Endodermal cell (in vitro differentiated cells): ENCODE measurements at regions not wholly inside any gene's neighbourhood (a gene's known extent, or its start where the extent isn't known, plus 50 kb on each side); places are given as distances from the start of the nearest gene placed in this dataset.

ENCODE experiments used
- DNase-seq: peaks from one replicate; pipeline ENCODE4 v3.0.0-alpha.2; 2017
- H3K27ac ChIP-seq: 2 replicates; pipeline ENCODE4 v1.5.1; 2013; ENCODE audit warnings: mild to moderate bottlenecking, low read depth, low read length, moderate library complexity
- H3K27me3 ChIP-seq: 2 replicates; pipeline ENCODE4 v1.6.1; 2013; ENCODE audit warnings: mild to moderate bottlenecking, low read length, moderate library complexity; ENCODE audit not compliant: insufficient read depth, control insufficient read depth, poor library complexity, severe bottlenecking
- H3K36me3 ChIP-seq: 2 replicates; pipeline ENCODE4 v1.7.0; 2013; ENCODE audit warnings: mild to moderate bottlenecking, low read length, moderate library complexity; ENCODE audit not compliant: control insufficient read depth, insufficient read depth
- H3K4me1 ChIP-seq: one replicate; pipeline ENCODE4 v1.7.0; 2013; ENCODE audit warnings: low read length; ENCODE audit not compliant: control insufficient read depth, insufficient read depth
- H3K4me3 ChIP-seq: 2 replicates; pipeline ENCODE4 v1.5.1; 2013; ENCODE audit warnings: mild to moderate bottlenecking, low read length, moderate library complexity
- H3K9ac ChIP-seq: 2 replicates; pipeline ENCODE4 v1.6.1; 2013; ENCODE audit warnings: mild to moderate bottlenecking, low read length, moderate library complexity; ENCODE audit not compliant: poor library complexity, severe bottlenecking; ENCODE audit errors: extremely low read depth
- H3K9me3 ChIP-seq: 2 replicates; pipeline ENCODE4 v1.6.1; 2013; ENCODE audit warnings: mild to moderate bottlenecking, low read length, moderate library complexity; ENCODE audit not compliant: control insufficient read depth
- H3K27ac Mint-ChIP-seq: 2 replicates; pipeline ENCODE4 v1.8.0; 2020; ENCODE audit warnings: mixed read lengths
- H3K27me3 Mint-ChIP-seq: 2 replicates; pipeline ENCODE4 v1.8.0; 2021; ENCODE audit warnings: mild to moderate bottlenecking, mixed read lengths; ENCODE audit not compliant: insufficient read depth
- H3K36me3 Mint-ChIP-seq: 2 replicates; pipeline ENCODE4 v1.8.0; 2020; ENCODE audit warnings: low read depth, mixed read lengths
- H3K4me1 Mint-ChIP-seq: 2 replicates; pipeline ENCODE4 v1.8.0; 2020; ENCODE audit warnings: mixed read lengths
- H3K4me3 Mint-ChIP-seq: 2 replicates; pipeline ENCODE4 v1.8.0; 2020; ENCODE audit warnings: mild to moderate bottlenecking, moderate library complexity, mixed read lengths
- H3K9me3 Mint-ChIP-seq: 2 replicates; pipeline ENCODE4 v1.8.0; 2020; ENCODE audit warnings: mild to moderate bottlenecking, mixed read lengths
- WGBS, 2 experiments: methylation state at CpG; one replicate each; pipeline versions ENCODE4 v1.1.5 to v1.1.7; 2013; ENCODE audit warnings: missing lambda C conversion rate in 2 of 2, mixed read lengths in 1 of 2; ENCODE audit not compliant: insufficient coverage in 1 of 2, insufficient read length in 1 of 2; 5-methylcytosine and 5-hydroxymethylcytosine counted together
- TF ChIP-seq, protein P1 (sequence below): fragments of 200-600 bp; sonication (generic); conservative IDR thresholded peaks from 2 replicates; pipeline ENCODE4 v1.5.0; 2021; ENCODE audit warnings: antibody characterized with exemption, mild to moderate bottlenecking

DNA sequence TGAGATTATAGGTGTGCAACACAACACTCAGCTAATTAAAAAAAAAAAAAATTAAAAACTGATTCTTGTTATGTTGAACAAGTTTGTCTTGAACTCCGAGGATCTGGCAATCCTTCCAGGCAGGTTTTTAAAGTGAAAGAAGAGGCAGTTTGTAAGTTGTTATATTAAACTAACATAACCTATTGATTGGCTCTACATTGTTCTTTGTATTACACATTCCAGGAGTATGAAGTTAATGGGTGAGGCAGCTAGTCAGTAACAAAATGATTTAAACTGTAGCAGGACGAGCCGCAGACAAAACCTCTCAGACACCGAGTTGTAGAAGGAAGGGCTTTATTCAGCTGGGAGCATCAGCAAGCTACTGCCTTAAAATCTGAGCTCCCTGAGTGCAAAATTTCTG is 1953.9 kb upstream of the CDH6 start:
- Histone ChIP-seq H3K4me3 (no peak overlapping the region), H3K9me3 (no peaks in the 10 kb centered on the region), H3K9ac (no peak overlapping the region), H3K36me3 (no peaks in the 10 kb centered on the region), H3K27me3 (no peaks in the 10 kb centered on the region), H3K4me1 (no peaks in the 10 kb centered on the region), H3K27ac (no peak overlapping the region)
- no peak overlapping the region for H3K4me3 Mint-ChIP-seq
- peaks cover 4% of the 10 kb centered on the region for H3K9me3 Mint-ChIP-seq
- no peak for DNase-seq
- WGBS, 2 experiments: 95% methylated on average over 4 of the region's 4 CpGs; no CpG with 5 or more reads in 1 of the 2 experiments
- TF ChIP-seq, protein P1, sequence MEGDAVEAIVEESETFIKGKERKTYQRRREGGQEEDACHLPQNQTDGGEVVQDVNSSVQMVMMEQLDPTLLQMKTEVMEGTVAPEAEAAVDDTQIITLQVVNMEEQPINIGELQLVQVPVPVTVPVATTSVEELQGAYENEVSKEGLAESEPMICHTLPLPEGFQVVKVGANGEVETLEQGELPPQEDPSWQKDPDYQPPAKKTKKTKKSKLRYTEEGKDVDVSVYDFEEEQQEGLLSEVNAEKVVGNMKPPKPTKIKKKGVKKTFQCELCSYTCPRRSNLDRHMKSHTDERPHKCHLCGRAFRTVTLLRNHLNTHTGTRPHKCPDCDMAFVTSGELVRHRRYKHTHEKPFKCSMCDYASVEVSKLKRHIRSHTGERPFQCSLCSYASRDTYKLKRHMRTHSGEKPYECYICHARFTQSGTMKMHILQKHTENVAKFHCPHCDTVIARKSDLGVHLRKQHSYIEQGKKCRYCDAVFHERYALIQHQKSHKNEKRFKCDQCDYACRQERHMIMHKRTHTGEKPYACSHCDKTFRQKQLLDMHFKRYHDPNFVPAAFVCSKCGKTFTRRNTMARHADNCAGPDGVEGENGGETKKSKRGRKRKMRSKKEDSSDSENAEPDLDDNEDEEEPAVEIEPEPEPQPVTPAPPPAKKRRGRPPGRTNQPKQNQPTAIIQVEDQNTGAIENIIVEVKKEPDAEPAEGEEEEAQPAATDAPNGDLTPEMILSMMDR: no peak
- H3K36me3 Mint-ChIP-seq: no peaks in the 10 kb centered on the region
- H3K27me3 Mint-ChIP-seq: peaks cover 3% of the 10 kb centered on the region
- H3K4me1 Mint-ChIP-seq: peaks cover 15% of the 10 kb centered on the region
- H3K27ac Mint-ChIP-seq: no peak overlapping the region

DNA sequence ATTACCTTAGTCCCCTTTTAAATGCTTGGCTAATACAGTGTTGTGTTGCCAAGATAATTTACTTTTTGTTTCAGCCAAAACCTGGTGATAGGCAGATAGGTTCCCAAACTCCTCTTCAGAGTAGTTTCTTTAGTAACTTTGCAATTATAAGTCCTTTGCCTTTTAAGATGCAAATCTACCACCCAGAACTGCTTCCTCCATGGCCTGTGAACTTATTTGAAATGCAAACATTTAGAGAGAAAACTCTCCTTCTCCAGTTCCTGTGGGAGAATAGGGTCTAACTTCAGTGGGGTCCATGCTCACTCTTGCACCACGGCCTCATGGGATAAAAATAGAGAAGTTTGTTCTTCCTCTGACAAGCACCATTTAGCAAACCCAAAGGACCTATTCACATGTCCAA is 1955.4 kb upstream of the CDH6 start:
- DNase-seq: no peak
- peaks cover 10% of the 10 kb centered on the region for H3K4me1 Mint-ChIP-seq
- TF ChIP-seq, protein P1: no peak
- Histone ChIP-seq H3K36me3 (no peaks in the 10 kb centered on the region), H3K9ac (no peak overlapping the region), H3K27me3 (no peaks in the 10 kb centered on the region), H3K4me1 (no peaks in the 10 kb centered on the region), H3K27ac (no peak overlapping the region), H3K4me3 (no peak overlapping the region), H3K9me3 (no peaks in the 10 kb centered on the region)
- no peak overlapping the region for H3K27ac Mint-ChIP-seq
- 50% methylated on average over 1 of the region's 1 CpG; no CpG with 5 or more reads in 1 of the 2 experiments for WGBS, 2 experiments
- peaks cover 4% of the 10 kb centered on the region for H3K9me3 Mint-ChIP-seq
- no peak overlapping the region for H3K4me3 Mint-ChIP-seq
- peaks cover 3% of the 10 kb centered on the region for H3K27me3 Mint-ChIP-seq
- H3K36me3 Mint-ChIP-seq: no peaks in the 10 kb centered on the region

DNA sequence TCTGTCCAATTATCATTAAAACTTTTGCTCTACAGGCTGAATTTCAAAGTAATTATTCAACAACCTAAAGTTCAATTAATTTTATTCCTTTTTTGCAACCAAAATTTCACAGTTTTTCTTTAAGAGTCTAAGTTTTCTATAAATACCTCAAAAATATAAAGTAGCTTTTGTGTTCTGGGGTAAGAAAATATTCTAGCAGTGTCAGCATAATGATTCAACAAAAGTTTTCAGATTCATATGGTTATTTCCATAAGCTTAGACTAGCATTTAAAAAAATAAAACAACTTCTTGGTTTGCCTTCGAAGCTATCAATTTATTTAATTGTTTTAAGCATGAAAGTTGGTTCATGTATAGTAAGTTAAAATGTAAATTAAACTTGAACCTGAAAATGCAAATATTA is 1962.3 kb upstream of the CDH6 start:
- H3K36me3 ChIP-seq: no peaks in the 10 kb centered on the region
- no peaks in the 10 kb centered on the region for H3K9me3 ChIP-seq
- no peak overlapping the region for H3K27ac ChIP-seq
- no peaks in the 10 kb centered on the region for H3K27me3 ChIP-seq
- H3K4me1 ChIP-seq: peaks cover 3% of the 10 kb centered on the region
- Mint-ChIP-seq H3K9me3 (no peaks in the 10 kb centered on the region), H3K36me3 (no peaks in the 10 kb centered on the region), H3K4me3 (no peak overlapping the region), H3K27me3 (no peaks in the 10 kb centered on the region), H3K27ac (no peak overlapping the region), H3K4me1 (peaks cover 19% of the 10 kb centered on the region)
- 88% methylated on average over 1 of the region's 1 CpG; no CpG with 5 or more reads in 1 of the 2 experiments for WGBS, 2 experiments
- no peak for DNase-seq
- H3K9ac ChIP-seq: no peak overlapping the region
- H3K4me3 ChIP-seq: no peak overlapping the region
- TF ChIP-seq, protein P1: no peak
